Activated CD4-positive, alpha-beta T cell treated with anti-CD3 and anti-CD28 coated beads, Interleukin-2, Interleukin-4, amounts not matched to agents 100 ng/mL and 50 ng/mL, durations not matched to agents 16 hours and 8 hours (primary cell): ENCODE measurements at regions not wholly inside any gene's neighbourhood (a gene's known extent, or its start where the extent isn't known, plus 50 kb on each side); places are given as distances from the start of the nearest gene placed in this dataset.

ENCODE experiments used
- DNase-seq: peaks from one replicate; pipeline ENCODE4 v3.0.0-alpha.2; 2020; ENCODE audit warnings: low spot score

DNA sequence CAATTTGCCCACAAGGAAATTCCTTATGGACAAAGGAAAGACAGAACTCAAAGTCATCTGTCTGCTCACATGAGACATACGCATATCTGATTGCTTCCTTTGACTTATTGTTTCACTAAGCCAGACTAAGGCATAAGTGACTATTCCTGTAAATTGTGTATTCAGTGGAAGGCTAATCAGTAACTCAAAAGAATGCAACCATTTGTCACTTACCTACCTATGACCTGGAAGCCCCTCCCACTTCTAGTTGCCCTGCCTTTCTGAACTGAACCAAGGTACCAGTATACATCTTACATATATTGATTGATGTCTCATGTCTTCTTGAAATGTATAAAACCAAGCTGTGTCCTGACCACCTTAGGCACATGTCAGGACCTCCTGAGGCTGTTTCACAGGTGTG lies 53.5 kb upstream of the PROK2 start:
- no peak for DNase-seq
